Endothelial cell of umbilical vein (primary cell): ENCODE measurements at regions not wholly inside any gene's neighbourhood (a gene's known extent, or its start where the extent isn't known, plus 50 kb on each side); places are given as distances from the start of the nearest gene placed in this dataset.

Experiments
- CTCF ChIP-seq, 2 donors: IDR thresholded peaks; 1 replicate in 1 of 2; 2 replicates in 1 of 2; pipeline ENCODE4 v1.5.1; 2011; ENCODE audit warnings: low read length in 2 of 2, mild to moderate bottlenecking in 2 of 2, moderate library complexity in 2 of 2, control low read depth in 1 of 2, inconsistent platforms in 1 of 2, low read depth in 1 of 2; ENCODE audit not compliant: insufficient read depth in 1 of 2; ENCODE audit errors: extremely low read depth in 1 of 2
- POLR2A ChIP-seq: IDR thresholded peaks from 2 replicates; pipeline ENCODE4 v1.6.1; 2012; ENCODE audit warnings: low read depth, mild to moderate bottlenecking, control low read depth, low read length
- POLR2AphosphoS5 ChIP-seq: IDR thresholded peaks from 2 replicates; pipeline ENCODE4 v1.6.1; 2012; ENCODE audit warnings: low read depth, mild to moderate bottlenecking, control low read depth, low read length, moderate library complexity; ENCODE audit not compliant: insufficient read depth

- TF ChIP-seq CTCF (IDR thresholded peaks at IDR 0.05; ENCODE audit: extremely low read depth in 1 of 2, insufficient read depth in 1 of 2, low read depth in 1 of 2, low read length in 2 of 2) (no peak), POLR2A (no peak), POLR2AphosphoS5 (no peak)
Measured at GRCh38 chr15:69613988-69614387, 161.4 kb downstream of the RPLP1 start.
